DMS 273 treated with DMSO at 0.1 percent for 48 hours (cell line): ENCODE measurements at regions not wholly inside any gene's neighbourhood (a gene's known extent, or its start where the extent isn't known, plus 50 kb on each side); places are given as distances from the start of the nearest gene placed in this dataset.
"Not testable (repeated sequence)": the region's sequence is repeated elsewhere in the genome, so short reads cannot be mapped to it uniquely, and the experiment has no call there.

Source experiments
- DNase-seq: peaks from one replicate; lab custom pipeline; 2025; lab: John Stamatoyannopoulos, UW

DNA sequence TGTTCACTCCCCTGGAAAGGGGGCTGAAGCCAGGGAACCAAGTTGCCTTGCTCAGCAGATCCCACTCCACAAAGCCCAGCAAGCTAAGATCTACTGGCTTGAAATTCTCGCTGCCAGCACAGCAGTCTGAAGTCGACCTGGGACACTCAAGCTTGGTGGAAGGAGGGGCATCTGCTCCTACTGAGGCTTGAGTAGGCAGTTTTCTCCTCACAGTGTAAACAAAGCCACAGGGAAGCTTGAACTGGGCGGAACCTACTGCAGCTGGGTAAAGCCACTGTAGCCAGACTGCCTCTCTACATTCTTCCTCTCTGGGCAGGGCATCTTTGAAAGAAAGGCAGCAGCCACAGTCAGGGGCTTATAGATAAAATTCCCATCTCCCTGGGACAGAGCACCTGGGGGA is 495.0 kb downstream of the USP25 start:
- not testable (repeated sequence) for DNase-seq

DNA sequence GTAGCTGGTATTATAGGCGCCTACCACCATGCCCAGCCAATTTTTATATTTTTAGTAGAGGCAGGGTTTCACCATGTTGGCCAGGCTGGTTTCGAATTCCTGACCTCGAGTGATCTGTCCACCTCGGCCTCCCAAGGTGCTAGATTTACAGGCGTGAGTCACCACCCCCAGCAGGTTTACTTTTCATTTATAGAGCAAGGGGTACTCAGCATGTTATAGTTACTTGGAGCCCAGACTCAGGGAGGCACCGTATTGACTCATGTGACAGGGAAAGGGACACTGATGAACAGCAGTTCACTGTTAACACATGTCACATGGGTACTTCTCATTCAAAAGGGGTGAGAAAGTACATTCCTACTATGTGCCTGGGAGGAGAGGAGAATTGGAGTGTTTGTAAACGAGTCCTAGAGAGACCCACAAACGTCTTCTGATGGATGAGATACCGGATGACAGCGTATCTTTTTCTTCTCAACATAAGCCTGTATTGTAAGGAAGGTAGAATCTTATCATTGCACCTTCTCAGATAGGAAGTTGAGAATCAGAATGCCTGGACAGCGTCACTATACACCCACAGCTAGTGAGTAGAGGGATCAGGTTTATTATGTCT is 510.0 kb downstream of the USP25 start:
- DNase-seq: no peak

DNA sequence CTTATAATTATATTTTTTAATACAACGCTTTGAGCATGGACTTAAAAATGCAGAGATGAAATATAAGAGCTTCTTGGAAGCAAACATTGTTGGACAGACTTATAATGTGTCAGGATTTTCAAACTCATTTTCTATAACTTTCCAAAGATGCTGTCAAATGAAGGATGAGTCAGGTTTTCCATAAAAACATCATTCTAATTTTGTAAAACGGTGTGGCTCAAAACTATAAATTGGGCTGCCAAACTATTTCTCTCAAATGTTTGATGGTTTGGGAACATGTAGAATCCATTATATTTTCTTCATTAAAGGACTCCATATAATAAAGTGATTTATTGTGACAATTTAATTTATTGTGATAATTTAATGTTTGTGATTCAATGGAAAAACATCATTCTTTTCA is 511.2 kb downstream of the USP25 start:
- no peak for DNase-seq

DNA sequence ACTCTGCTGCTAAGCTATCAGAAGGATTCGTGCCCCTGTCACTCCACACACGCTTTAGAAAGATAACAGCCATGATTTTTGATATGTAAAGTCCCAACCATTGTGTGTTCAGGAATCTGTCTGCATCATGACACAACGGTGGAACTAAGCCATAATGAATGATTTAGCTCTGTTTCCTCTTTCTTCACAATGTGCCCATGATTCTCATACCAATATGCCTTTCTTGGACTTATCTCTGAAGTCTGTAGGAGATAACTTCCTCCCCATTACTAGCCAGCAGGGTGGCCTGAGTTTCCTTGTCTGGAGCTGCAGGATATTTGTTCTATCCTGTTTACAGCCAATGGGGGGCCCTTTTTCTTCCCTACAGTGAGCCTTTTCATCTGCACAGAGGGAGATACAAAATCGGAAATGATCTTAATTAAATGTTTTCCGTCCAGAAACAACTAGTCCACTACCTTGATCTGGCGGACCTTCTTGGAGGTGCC is 511.7 kb downstream of the USP25 start:
- no peak for DNase-seq

- no peak for DNase-seq
Observed at GRCh38 chr21:16243396-16243795, 513.6 kb downstream of the USP25 start.

- DNase-seq: no peak
Observed at GRCh38 chr21:16248705-16249104, 518.9 kb downstream of the USP25 start.

DNA sequence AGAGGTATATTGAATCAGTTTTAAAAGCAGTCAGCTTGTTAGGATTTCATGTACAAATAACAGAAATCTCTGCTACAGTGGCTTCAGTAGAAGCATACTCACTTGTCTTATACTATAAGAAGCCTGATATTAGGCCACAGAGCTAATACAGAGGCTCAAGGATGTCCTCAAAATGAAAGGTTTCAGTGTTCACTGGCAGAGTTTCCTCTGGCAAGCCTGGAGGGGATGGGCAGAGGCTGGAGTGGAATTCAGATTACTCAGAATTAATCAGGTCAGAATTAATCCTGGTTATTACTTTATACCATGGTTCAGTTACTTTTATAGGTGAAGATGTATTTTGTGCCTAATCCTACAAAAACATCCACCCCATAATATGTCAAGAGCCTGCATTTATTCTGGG is 520.5 kb downstream of the USP25 start:
- DNase-seq: no peak

DNA sequence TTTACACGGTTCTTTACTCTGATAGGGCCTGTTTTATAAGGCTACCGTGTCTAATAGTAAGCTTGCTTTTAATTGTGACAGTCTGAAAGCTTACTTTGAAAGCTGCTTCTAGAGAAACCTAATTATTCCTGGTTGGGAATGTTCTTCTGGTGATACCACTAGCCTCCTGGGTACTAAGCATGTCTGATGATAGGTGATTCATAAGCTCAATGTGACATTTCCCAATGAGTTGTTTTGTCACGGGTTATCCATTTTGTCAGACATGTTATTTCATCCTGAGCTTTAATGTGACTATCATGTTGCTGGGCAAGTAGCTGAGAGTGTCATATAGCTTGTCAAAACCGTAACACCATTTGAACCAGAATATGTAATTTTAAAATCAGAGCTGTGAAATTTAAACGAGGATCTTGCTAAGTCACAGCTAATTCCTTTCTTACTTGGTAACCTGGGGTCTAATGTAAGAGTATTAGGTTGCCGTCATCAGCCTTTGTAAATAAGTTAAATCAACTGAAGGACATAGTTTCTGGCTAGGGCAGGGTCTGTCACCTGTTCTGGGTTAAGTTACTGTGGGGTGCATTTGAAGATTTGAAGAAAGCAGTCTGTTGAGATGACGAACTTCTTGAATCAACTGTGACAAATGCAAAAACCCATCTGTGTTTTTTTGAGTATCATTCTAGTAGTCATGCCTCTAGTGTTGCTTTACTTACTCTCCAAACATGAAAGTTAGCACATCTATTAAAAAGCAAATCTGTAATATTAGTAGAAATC is 529.2 kb downstream of the USP25 start:
- DNase-seq: no peak

DNA sequence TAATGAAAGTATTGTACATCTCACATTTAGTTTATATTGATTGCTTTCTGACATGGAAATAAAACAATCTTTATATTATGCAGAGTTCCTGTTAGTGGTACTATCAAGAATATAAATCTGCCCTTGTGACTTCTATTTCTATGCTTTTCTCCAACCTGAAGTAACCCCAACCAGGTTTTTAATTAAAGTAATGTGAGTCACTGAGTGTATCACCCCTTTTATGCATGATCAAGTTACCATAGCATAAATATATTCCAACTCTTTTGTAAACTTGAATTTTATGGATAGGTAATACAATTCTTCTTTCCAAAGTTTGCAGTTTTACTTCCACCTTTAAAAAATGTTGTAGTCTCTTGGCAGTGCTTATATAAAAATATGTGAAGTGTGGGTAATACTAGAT is 532.3 kb downstream of the USP25 start:
- DNase-seq: no peak

GRCh38 chr21:16264319-16264718 is 534.5 kb downstream of the USP25 start:
- DNase-seq: no peak

DNA sequence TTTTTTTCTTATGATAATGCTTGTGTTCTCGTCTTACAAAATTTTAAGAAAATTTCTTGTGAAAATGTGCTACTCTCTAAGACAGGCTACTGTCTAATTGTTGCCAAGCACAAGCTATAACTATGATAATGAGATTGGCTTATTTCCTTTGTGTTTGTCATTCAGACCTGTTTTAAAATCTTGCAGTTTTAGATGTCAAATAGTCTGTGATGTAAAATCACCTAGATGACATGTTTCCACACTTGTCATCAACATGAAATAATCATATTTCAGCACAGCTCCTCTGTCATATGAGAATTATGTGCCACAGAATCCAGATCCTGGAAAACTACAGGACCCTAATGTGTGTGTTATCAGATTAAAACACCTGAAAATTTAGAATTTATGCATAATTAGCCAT is 539.7 kb downstream of the USP25 start:
- DNase-seq: no peak

GRCh38 chr21:16279731-16280581 is 550.2 kb downstream of the USP25 start:
- DNase-seq: no peak

GRCh38 chr21:16280686-16281091 is 550.9 kb downstream of the USP25 start:
- no peak for DNase-seq

DNA sequence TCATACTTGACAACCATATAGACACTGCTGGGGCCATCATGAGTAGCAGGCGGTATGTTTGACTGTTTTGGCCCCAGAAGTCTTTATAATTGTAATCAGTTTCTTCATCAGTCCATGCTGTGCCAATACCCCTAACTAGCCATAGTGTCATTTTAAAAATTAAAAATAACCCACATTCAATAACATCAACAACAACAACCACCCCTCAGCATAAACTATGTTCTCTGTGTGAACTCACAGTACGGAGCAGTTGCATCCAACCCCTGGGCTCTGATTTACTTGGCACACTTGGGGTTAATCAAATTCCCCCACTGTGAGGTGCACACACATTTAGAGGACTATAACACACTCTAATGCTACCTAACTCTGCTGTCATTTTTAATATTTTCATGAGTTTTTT is 553.7 kb downstream of the USP25 start:
- no peak for DNase-seq

DNA sequence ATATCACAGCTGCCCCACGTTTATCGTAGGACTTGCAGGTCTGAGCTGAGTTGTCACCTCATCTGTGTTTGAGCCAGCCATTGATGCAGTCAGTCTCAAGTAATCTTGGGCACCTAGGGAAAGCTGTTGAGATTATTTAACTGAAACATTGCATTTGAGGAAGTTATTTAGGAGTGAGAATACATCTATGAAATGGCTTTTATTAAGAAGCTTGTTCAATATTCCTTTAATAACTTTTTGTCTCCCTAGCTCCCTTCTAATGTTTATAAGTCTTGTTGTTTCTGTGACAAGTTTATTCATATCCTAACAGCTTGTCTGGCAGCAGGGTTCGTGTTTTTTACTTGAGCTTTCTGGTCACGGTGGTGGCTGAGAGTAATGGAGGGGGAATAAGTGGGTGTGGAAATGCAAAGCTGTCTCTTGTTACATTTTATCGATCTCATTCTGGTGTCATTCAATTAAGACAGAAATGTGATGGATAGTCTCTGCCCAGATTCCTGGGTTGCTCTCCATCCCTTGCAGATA is 555.9 kb downstream of the USP25 start:
- no peak for DNase-seq

DNA sequence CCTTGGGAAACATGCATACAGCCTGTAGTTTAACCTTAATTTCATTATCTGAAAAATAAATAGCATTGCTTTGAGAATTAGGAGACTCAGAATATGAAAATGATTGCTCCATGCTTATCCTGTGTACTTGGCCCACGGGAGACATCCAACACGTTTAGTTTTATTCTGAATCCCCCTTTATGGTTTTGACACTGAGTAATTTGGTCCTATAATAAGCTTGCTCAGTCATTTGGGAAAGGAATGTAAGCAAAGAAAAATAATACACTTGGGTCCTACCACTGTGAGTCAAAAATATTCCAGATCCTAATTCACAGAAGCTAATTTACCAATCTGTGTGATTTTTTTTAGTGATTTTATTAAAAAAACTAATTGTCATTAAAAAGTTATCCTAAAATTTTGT is 557.3 kb downstream of the USP25 start:
- DNase-seq: no peak

- no peak for DNase-seq
Observed at GRCh38 chr21:16291296-16291695, 561.5 kb downstream of the USP25 start.

DNA sequence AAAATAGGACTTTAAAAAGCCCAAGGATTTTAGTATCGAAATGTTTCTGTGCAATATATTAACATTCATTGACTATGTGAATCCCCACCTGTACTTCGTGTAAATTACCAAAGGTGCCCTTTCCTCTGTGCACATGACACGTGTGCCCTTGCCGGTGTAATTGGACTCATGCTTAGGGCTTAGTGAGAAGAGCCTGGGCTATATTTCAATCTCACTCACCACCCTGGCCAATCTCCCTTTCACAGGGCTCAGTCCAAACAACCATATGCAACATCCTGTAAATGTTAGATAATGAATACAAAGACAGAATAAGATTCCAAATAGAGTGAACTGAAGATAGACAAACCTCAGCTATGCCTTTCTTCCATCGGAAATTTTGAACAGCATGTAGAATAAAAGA is 564.3 kb downstream of the USP25 start:
- DNase-seq: no peak

- DNase-seq: no peak
Observed at GRCh38 chr21:16302851-16303282, 573.1 kb downstream of the USP25 start.

- DNase-seq: no peak
Observed at GRCh38 chr21:16304174-16305095, 574.7 kb downstream of the USP25 start.

- no peak for DNase-seq
Observed at GRCh38 chr21:16305686-16306085, 575.9 kb downstream of the USP25 start.
